ENCODE measurements at regions not wholly inside any gene's neighbourhood (a gene's known extent, or its start where the extent isn't known, plus 50 kb on each side); places are given as distances from the start of the nearest gene placed in this dataset.

- WGBS, result 76% methylated on average over 2 of the region's 2 CpGs
- no peaks in the 10 kb centered on the region for H3K36me3 ChIP-seq (ENCODE audit: control insufficient read depth in 1 of 2, insufficient read depth in 2 of 2, low read depth in 1 of 2, low read length in 2 of 2)
- H3K9me3 ChIP-seq (ENCODE audit: control insufficient read depth, low read length), result no peaks in the 10 kb centered on the region
- peaks cover 7% of the 10 kb centered on the region for H3K4me1 ChIP-seq (ENCODE audit: control insufficient read depth, insufficient read depth, low read depth, low read length)
- H3K27me3 ChIP-seq (ENCODE audit: control insufficient read depth in 1 of 2, insufficient read depth in 1 of 2, low read length in 2 of 2), result peaks cover 0 to 4% of the 10 kb centered on the region in 2 experiments
- no peak overlapping the region for H2BK5ac ChIP-seq (ENCODE audit: low read depth, low read length, poor library complexity, severe bottlenecking)
- no peak overlapping the region for H3K4me2 ChIP-seq (ENCODE audit: low read length, poor library complexity, severe bottlenecking)
- H3K23ac ChIP-seq (ENCODE audit: low read length in 2 of 2), result no peak overlapping the region
- no peak overlapping the region for H2BK12ac ChIP-seq (ENCODE audit: low read length in 2 of 2)
- H4K91ac ChIP-seq (ENCODE audit: low read length), result no peak overlapping the region
- no peak overlapping the region for H2AK5ac ChIP-seq (ENCODE audit: low read length, severe bottlenecking)
- H2BK120ac ChIP-seq (ENCODE audit: low read depth, low read length), result no peak overlapping the region
- H3K79me1 ChIP-seq (replicated peaks; ENCODE audit: low read length, poor library complexity, severe bottlenecking), result no peaks in the 10 kb centered on the region
- H2AFZ ChIP-seq (ENCODE audit: low read depth, low read length), result no peak overlapping the region
- H3K4me3 ChIP-seq (ENCODE audit: insufficient read depth in 1 of 2, low read depth in 1 of 2, low read length in 2 of 2), result no peak overlapping the region
- no peak overlapping the region for H2BK15ac ChIP-seq (ENCODE audit: low read depth, poor library complexity, severe bottlenecking)
- no peak for DNase-seq
- no peak overlapping the region for H3K27ac ChIP-seq (ENCODE audit: low read length, poor library complexity, severe bottlenecking)
- H3K18ac ChIP-seq (ENCODE audit: low read depth in 1 of 2, low read length in 2 of 2), result no peak overlapping the region
- no peak overlapping the region for H4K8ac ChIP-seq (ENCODE audit: low read length)
- no peak overlapping the region for H3K4ac ChIP-seq (ENCODE audit: low read depth in 1 of 2, low read length in 2 of 2)
- H3K9ac ChIP-seq (ENCODE audit: low read length), result no peak overlapping the region
- no peak overlapping the region for H3K14ac ChIP-seq (ENCODE audit: low read length in 2 of 2)
Observed at GRCh38 chr4:169811476-169811875, 53.7 kb upstream of the HPF1 start.

GRCh38 chr4:169810325-169811323, 52.9 kb upstream of the HPF1 start:
- H3K4me1 ChIP-seq (ENCODE audit: control insufficient read depth, insufficient read depth, low read depth, low read length), result peaks cover 4% of the 10 kb centered on the region
- H2AFZ ChIP-seq (ENCODE audit: low read depth, low read length), result no peak overlapping the region

GRCh38 chr4:169807934-169808509, 50.3 kb upstream of the HPF1 start:
- Histone ChIP-seq H3K27me3 (ENCODE audit: control insufficient read depth in 1 of 2, insufficient read depth in 1 of 2, low read length in 2 of 2) (peaks cover 3 to 7% of the 10 kb centered on the region in 2 experiments), H3K14ac (ENCODE audit: low read length in 2 of 2) (no peak overlapping the region), H4K91ac (ENCODE audit: low read length) (no peak overlapping the region), H4K8ac (ENCODE audit: low read length) (no peak overlapping the region), H3K79me1 (replicated peaks; ENCODE audit: low read length, poor library complexity, severe bottlenecking) (no peaks in the 10 kb centered on the region), H2BK12ac (ENCODE audit: low read length in 2 of 2) (no peak overlapping the region), H3K4me3 (ENCODE audit: insufficient read depth in 1 of 2, low read depth in 1 of 2, low read length in 2 of 2) (no peak overlapping the region), H3K9me3 (ENCODE audit: control insufficient read depth, low read length) (no peaks in the 10 kb centered on the region), H2BK15ac (ENCODE audit: low read depth, poor library complexity, severe bottlenecking) (no peak overlapping the region), H2AK5ac (ENCODE audit: low read length, severe bottlenecking) (no peak overlapping the region), H3K4ac (ENCODE audit: low read depth in 1 of 2, low read length in 2 of 2) (no peak overlapping the region), H3K36me3 (ENCODE audit: control insufficient read depth in 1 of 2, insufficient read depth in 2 of 2, low read depth in 1 of 2, low read length in 2 of 2) (no peaks in the 10 kb centered on the region), H2AFZ (ENCODE audit: low read depth, low read length) (no peak overlapping the region), H3K18ac (ENCODE audit: low read depth in 1 of 2, low read length in 2 of 2) (no peak overlapping the region), H3K23ac (ENCODE audit: low read length in 2 of 2) (no peak overlapping the region), H3K27ac (ENCODE audit: low read length, poor library complexity, severe bottlenecking) (no peak overlapping the region), H3K9ac (ENCODE audit: low read length) (no peak overlapping the region), H2BK5ac (ENCODE audit: low read depth, low read length, poor library complexity, severe bottlenecking) (no peak overlapping the region), H3K4me2 (ENCODE audit: low read length, poor library complexity, severe bottlenecking) (no peak overlapping the region), H3K4me1 (ENCODE audit: control insufficient read depth, insufficient read depth, low read depth, low read length) (no peaks in the 10 kb centered on the region), H2BK120ac (ENCODE audit: low read depth, low read length) (no peak overlapping the region)
- DNase-seq, result no peak
- 70% methylated on average over 3 of the region's 5 CpGs for WGBS

More at GRCh38 chr4:169810325-169811323, 52.9 kb upstream of the HPF1 start:
- Histone ChIP-seq H3K4ac (ENCODE audit: low read depth in 1 of 2, low read length in 2 of 2) (no peak overlapping the region), H2AK5ac (ENCODE audit: low read length, severe bottlenecking) (no peak overlapping the region), H2BK120ac (ENCODE audit: low read depth, low read length) (no peak overlapping the region), H4K91ac (ENCODE audit: low read length) (no peak overlapping the region), H3K14ac (ENCODE audit: low read length in 2 of 2) (no peak overlapping the region), H3K36me3 (ENCODE audit: control insufficient read depth in 1 of 2, insufficient read depth in 2 of 2, low read depth in 1 of 2, low read length in 2 of 2) (no peaks in the 10 kb centered on the region), H2BK5ac (ENCODE audit: low read depth, low read length, poor library complexity, severe bottlenecking) (no peak overlapping the region), H3K4me3 (ENCODE audit: insufficient read depth in 1 of 2, low read depth in 1 of 2, low read length in 2 of 2) (no peak overlapping the region), H3K27ac (ENCODE audit: low read length, poor library complexity, severe bottlenecking) (no peak overlapping the region), H3K27me3 (ENCODE audit: control insufficient read depth in 1 of 2, insufficient read depth in 1 of 2, low read length in 2 of 2) (peaks cover 0 to 4% of the 10 kb centered on the region in 2 experiments), H4K8ac (ENCODE audit: low read length) (no peak overlapping the region), H3K23ac (ENCODE audit: low read length in 2 of 2) (no peak overlapping the region), H3K18ac (ENCODE audit: low read depth in 1 of 2, low read length in 2 of 2) (no peak overlapping the region), H3K4me2 (ENCODE audit: low read length, poor library complexity, severe bottlenecking) (no peak overlapping the region), H3K79me1 (replicated peaks; ENCODE audit: low read length, poor library complexity, severe bottlenecking) (no peaks in the 10 kb centered on the region), H3K9ac (ENCODE audit: low read length) (peak overlapping the region; percentile 14), H2BK12ac (ENCODE audit: low read length in 2 of 2) (no peak overlapping the region), H2BK15ac (ENCODE audit: low read depth, poor library complexity, severe bottlenecking) (no peak overlapping the region), H3K9me3 (ENCODE audit: control insufficient read depth, low read length) (no peaks in the 10 kb centered on the region)
- DNase-seq, result peak; percentile 76
- 46% methylated on average over 4 of the region's 6 CpGs for WGBS

Data from mesenchymal stem cell (in vitro differentiated cells and primary cell).